K562 (cell line): ENCODE measurements at regions not wholly inside any gene's neighbourhood (a gene's known extent, or its start where the extent isn't known, plus 50 kb on each side); places are given as distances from the start of the nearest gene placed in this dataset.

ENCODE experiments used
- ATAC-seq: fragments of 200-7000 bp; cut with Tn5 transposase; 3 replicates; pipeline ENCODE4 v1.9.1; 2020; ENCODE audit warnings: moderate library complexity
- BruUV-seq: library from RNA; stranded (reverse); fragments of 400-500 nt; replicated peaks from 2 replicates; lab custom pipeline; 2021; lab: Mats Ljungman, UMichigan
- CTCF ChIA-PET: fragments of 300-600 bp; formaldehyde crosslinking; extraction: SDS; loops from one replicate; lab custom pipeline; 2021; ENCODE audit warnings: low intra/inter-chr PET ratio; lab: Yijun Ruan, JAX
- POLR2A ChIA-PET: fragments of 300-600, 350-650 bp; sonication (Branson Sonifier 250); formaldehyde crosslinking; extraction: SDS; loops from one replicate; lab custom pipeline; 2021; ENCODE audit warnings: antibody characterized with exemption, inconsistent platforms; lab: Yijun Ruan, JAX
- DNase-seq, 4 experiments: peaks; one replicate each; pipeline versions ENCODE4 v3.0.0 to v3.0.0-alpha.2; 2011 to 2018; ENCODE audit warnings: low spot score in 3 of 4, mixed read lengths in 3 of 4; ENCODE audit errors: extremely low read depth in 1 of 4
- FAIRE-seq: peaks from 2 replicates; lab custom pipeline; 2011; peaks lifted over from hg19 to GRCh38; lab: Jason Lieb, UNC
- H2AFZ ChIP-seq: 2 replicates; pipeline ENCODE4 v1.6.0; 2011; ENCODE audit warnings: low read depth, low read length, control low read depth, inconsistent platforms
- H3K27ac ChIP-seq: fragments of 200-600 bp; 3 replicates; pipeline ENCODE4 v1.8.0; 2011; ENCODE audit warnings: low read depth, mild to moderate bottlenecking, control low read depth, inconsistent platforms, low read length, moderate library complexity, mixed read lengths; ENCODE audit errors: extremely low read depth
- H3K27me3 ChIP-seq, 2 experiments: fragments of 300-600 bp in 1 of 2; 2 replicates in 1 of 2; 3 replicates in 1 of 2; pipeline versions ENCODE4 v1.6.0 to v1.8.0; 2011; ENCODE audit warnings: inconsistent platforms in 2 of 2, low read length in 2 of 2, mild to moderate bottlenecking in 1 of 2, mixed read lengths in 1 of 2, moderate library complexity in 1 of 2; ENCODE audit not compliant: control insufficient read depth in 2 of 2, insufficient read depth in 2 of 2
- H3K36me3 ChIP-seq: fragments of 300-600 bp; 3 replicates; pipeline ENCODE4 v1.8.0; 2011; ENCODE audit warnings: mild to moderate bottlenecking, low read length, inconsistent platforms; ENCODE audit not compliant: control insufficient read depth, insufficient read depth
- H3K4me1 ChIP-seq, 2 experiments: fragments of 200-600 bp in 1 of 2; replicated peaks in 1 of 2; 2 replicates in 1 of 2; 3 replicates in 1 of 2; pipeline versions ENCODE4 v1.5.1 to v1.8.0; 2011; ENCODE audit warnings: inconsistent platforms in 2 of 2, low read length in 2 of 2, mild to moderate bottlenecking in 1 of 2, mixed read lengths in 1 of 2, moderate library complexity in 1 of 2; ENCODE audit not compliant: control insufficient read depth in 2 of 2, insufficient read depth in 2 of 2
- H3K4me2 ChIP-seq: 2 replicates; pipeline ENCODE4 v1.6.1; 2011; ENCODE audit warnings: low read length, control low read depth, inconsistent platforms, mixed read lengths; ENCODE audit not compliant: insufficient read depth
- H3K4me3 ChIP-seq: fragments of 200-600 bp; sonication (generic), shearing (Covaris generic); 2 replicates; pipeline ENCODE4 v1.5.1; 2016; ENCODE audit warnings: control low read depth, inconsistent platforms
- H3K79me2 ChIP-seq: fragments of 200-600 bp; 3 replicates; pipeline ENCODE4 v1.8.0; 2011; ENCODE audit warnings: low read length, inconsistent platforms; ENCODE audit not compliant: control insufficient read depth, insufficient read depth
- H3K9ac ChIP-seq, 2 experiments: 2 replicates each; pipeline versions ENCODE4 v1.6.0 to v1.6.1; 2011; ENCODE audit warnings: low read depth in 2 of 2, low read length in 2 of 2, control low read depth in 1 of 2, inconsistent platforms in 1 of 2, mild to moderate bottlenecking in 1 of 2, mixed read lengths in 1 of 2; ENCODE audit not compliant: insufficient read depth in 1 of 2
- H3K9me1 ChIP-seq: one replicate; pipeline ENCODE4 v1.6.0; 2011; ENCODE audit warnings: inconsistent platforms, mild to moderate bottlenecking, low read length, moderate library complexity; ENCODE audit not compliant: control insufficient read depth, insufficient read depth
- H3K9me3 ChIP-seq: replicated peaks from 2 replicates; pipeline ENCODE4 v1.5.1; 2011; ENCODE audit warnings: low read depth, low read length, inconsistent platforms; ENCODE audit not compliant: control insufficient read depth, insufficient read depth
- H4K20me1 ChIP-seq: replicated peaks from 2 replicates; pipeline ENCODE4 v1.6.1; 2011; ENCODE audit warnings: low read length, inconsistent platforms, mixed read lengths; ENCODE audit not compliant: control insufficient read depth, insufficient read depth
- ARNT ChIP-seq, 2 experiments: fragments of 450-650 bp; IDR thresholded peaks; 2 replicates each; pipeline ENCODE4 v1.6.1; 2016; ENCODE audit warnings: mild to moderate bottlenecking in 1 of 2
- BCL6 ChIP-seq: fragments of 250-450 bp; sonication (Bioruptor Pico); IDR thresholded peaks from 2 replicates; pipeline ENCODE4 v1.4.0; 2020
- HDAC2 ChIP-seq: fragments of 450-650 bp; IDR thresholded peaks from 2 replicates; pipeline ENCODE4 v1.6.1; 2016; ENCODE audit warnings: mild to moderate bottlenecking
- NCOA6 ChIP-seq: fragments of 450-650 bp; IDR thresholded peaks from 2 replicates; pipeline ENCODE4 v1.6.1; 2017; ENCODE audit warnings: mild to moderate bottlenecking
- POLR2G ChIP-seq: fragments of 200-400 bp; formaldehyde crosslinking; IDR thresholded peaks from 2 replicates; pipeline ENCODE4 v1.6.1; 2017; ENCODE audit warnings: low read depth, mild to moderate bottlenecking, antibody characterized with exemption, low read length, moderate library complexity
- RBM25 ChIP-seq: fragments of 200-400 bp; formaldehyde crosslinking; IDR thresholded peaks from 2 replicates; pipeline ENCODE4 v1.6.1; 2018; ENCODE audit warnings: low read length, low read depth, moderate library complexity; ENCODE audit not compliant: severe bottlenecking
- SOX6 ChIP-seq: fragments of 450-650 bp; IDR thresholded peaks from 2 replicates; pipeline ENCODE4 v1.6.1; 2014; ENCODE audit warnings: mild to moderate bottlenecking
- WGBS: fragments of 100-300 bp; shearing (Covaris generic); methylation state at CpG from one replicate; pipeline ENCODE4 v1.1.6; 2016; ENCODE audit warnings: low coverage, mixed read lengths; ENCODE audit not compliant: insufficient coverage; ENCODE audit errors: missing lambda C conversion rate; 5-methylcytosine and 5-hydroxymethylcytosine counted together
- in situ Hi-C: fragments of 300-500 bp; cut with MboI; formaldehyde crosslinking; loops from 4 replicates; pipeline ENCODE4 v1.15.0; 2018; ENCODE audit warnings: inconsistent platforms, mixed read lengths
- intact Hi-C: fragments of 100-400 bp; cut with micrococcal nuclease; formaldehyde crosslinking; loops from 2 replicates; pipeline ENCODE4 v1.14.2; 2022
- TF ChIP-seq, protein P1 (sequence below): sonication (generic); IDR thresholded peaks from 2 replicates; pipeline ENCODE4 v1.6.1; 2016
- TF ChIP-seq, protein P2 (sequence below): fragments of 450-650 bp; IDR thresholded peaks from 2 replicates; pipeline ENCODE4 v1.6.1; 2018; ENCODE audit warnings: mild to moderate bottlenecking, low read depth; ENCODE audit not compliant: partially characterized antibody
- TF ChIP-seq, protein P3 (sequence below): fragments of 250-450 bp; sonication (Bioruptor Pico); IDR thresholded peaks from 2 replicates; pipeline ENCODE4 v1.4.0; 2020; ENCODE audit warnings: mild to moderate bottlenecking
- TF ChIP-seq, protein P4 (sequence below): IDR thresholded peaks from 2 replicates; pipeline ENCODE4 v1.6.1; 2016; ENCODE audit warnings: missing genetic modification characterization, missing compliant biosample characterization
- TF ChIP-seq, protein P5 (sequence below): fragments of 250-450 bp; sonication (Bioruptor Pico); IDR thresholded peaks from 2 replicates; pipeline ENCODE4 v1.8.0; 2022; ENCODE audit warnings: inconsistent platforms
- TF ChIP-seq, protein P6 (sequence below), 3 experiments: fragments of 200-800 bp in 1 of 3; sonication (Bioruptor generic) in 1 of 3; sonication (generic) in 1 of 3; formaldehyde crosslinking in 1 of 3; IDR thresholded peaks; 2 replicates each; pipeline versions ENCODE4 v1.6.1 to v1.8.0; 2016 to 2022; ENCODE audit warnings: mild to moderate bottlenecking in 2 of 3, missing compliant biosample characterization in 2 of 3, missing genetic modification characterization in 2 of 3, missing genetic modification reagents in 1 of 3

DNA sequence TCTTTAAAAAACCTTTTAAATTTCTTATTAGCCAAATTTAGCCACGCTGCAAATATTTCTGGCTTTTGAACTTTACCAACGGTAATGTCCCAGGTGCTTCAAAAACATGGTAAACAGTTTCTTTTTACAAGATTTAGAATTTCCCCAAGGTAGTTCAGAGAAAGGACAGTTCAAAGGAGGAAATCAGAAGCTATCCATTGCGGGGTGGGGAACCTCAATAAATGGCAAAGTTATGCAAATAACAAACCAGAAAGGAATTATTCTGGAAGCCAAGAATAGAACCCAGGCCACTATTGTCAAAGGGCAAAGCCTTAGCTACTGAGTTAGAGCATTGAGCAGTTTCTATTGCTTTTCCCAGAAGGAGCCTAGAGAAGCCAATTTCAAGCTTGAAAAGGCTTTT is 62.3 kb downstream of the PDE6H start (continued):
- TF ChIP-seq, protein P1, sequence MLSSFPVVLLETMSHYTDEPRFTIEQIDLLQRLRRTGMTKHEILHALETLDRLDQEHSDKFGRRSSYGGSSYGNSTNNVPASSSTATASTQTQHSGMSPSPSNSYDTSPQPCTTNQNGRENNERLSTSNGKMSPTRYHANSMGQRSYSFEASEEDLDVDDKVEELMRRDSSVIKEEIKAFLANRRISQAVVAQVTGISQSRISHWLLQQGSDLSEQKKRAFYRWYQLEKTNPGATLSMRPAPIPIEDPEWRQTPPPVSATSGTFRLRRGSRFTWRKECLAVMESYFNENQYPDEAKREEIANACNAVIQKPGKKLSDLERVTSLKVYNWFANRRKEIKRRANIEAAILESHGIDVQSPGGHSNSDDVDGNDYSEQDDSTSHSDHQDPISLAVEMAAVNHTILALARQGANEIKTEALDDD: no peak
- TF ChIP-seq SOX6: no peak
- TF ChIP-seq, protein P2, sequence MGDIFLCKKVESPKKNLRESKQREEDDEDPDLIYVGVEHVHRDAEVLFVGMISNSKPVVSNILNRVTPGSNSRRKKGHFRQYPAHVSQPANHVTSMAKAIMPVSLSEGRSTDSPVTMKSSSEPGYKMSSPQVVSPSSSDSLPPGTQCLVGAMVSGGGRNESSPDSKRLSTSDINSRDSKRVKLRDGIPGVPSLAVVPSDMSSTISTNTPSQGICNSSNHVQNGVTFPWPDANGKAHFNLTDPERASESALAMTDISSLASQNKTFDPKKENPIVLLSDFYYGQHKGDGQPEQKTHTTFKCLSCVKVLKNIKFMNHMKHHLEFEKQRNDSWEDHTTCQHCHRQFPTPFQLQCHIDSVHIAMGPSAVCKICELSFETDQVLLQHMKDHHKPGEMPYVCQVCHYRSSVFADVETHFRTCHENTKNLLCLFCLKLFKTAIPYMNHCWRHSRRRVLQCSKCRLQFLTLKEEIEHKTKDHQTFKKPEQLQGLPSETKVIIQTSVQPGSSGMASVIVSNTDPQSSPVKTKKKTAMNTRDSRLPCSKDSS: no peak
- no peak for TF ChIP-seq HDAC2
- TF ChIP-seq, protein P3, sequence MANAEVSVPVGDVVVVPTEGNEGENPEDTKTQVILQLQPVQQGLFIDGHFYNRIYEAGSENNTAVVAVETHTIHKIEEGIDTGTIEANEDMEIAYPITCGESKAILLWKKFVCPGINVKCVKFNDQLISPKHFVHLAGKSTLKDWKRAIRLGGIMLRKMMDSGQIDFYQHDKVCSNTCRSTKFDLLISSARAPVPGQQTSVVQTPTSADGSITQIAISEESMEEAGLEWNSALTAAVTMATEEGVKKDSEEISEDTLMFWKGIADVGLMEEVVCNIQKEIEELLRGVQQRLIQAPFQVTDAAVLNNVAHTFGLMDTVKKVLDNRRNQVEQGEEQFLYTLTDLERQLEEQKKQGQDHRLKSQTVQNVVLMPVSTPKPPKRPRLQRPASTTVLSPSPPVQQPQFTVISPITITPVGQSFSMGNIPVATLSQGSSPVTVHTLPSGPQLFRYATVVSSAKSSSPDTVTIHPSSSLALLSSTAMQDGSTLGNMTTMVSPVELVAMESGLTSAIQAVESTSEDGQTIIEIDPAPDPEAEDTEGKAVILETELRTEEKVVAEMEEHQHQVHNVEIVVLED (CRISPR knock-in tag): no peak
- TF ChIP-seq NCOA6: no peak

DNA sequence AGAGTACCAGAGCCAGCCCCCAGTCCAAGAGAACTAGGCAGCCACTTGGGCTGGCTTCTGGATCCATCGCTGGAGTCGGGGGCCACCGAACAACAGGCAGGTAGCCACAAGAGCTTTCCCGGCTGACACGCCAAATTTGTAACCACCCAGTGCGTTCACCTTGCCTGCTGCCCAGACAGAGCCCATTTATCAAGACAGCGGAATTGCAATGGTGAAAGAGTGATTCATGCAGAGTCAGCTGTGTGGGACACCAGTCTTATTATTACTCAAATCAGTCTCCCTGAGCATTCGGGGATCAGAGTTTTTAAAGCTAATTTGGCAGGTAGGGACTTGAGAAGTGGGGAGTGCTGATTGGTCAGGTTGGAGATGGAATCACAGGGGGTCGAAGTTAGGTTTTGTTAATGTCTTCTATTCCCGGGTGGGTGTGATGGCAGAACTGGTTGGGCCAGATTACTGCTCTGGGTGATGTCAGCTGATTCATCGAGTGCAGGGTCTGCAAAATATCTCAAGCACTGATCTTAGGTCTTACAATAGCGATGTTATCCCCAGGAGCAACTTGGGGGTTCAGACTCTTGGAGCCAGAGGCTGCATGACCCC is 64.3 kb downstream of the PDE6H start:
- Histone ChIP-seq H3K9me1 (no peaks in the 10 kb centered on the region), H3K79me2 (no peaks in the 10 kb centered on the region), H3K4me2 (no peak overlapping the region), H3K4me3 (no peak overlapping the region), H3K27ac (no peak overlapping the region), H3K36me3 (no peaks in the 10 kb centered on the region), H3K27me3 (no peaks in the 10 kb centered on the region), H3K9me3 (no peaks in the 10 kb centered on the region), H3K9ac (no peak overlapping the region), H3K4me1 (no peaks in the 10 kb centered on the region), H2AFZ (no peak overlapping the region), H4K20me1 (no peaks in the 10 kb centered on the region)
- ChIA-PET POLR2A (no interaction called here), CTCF (no interaction called here)
- no peak for ATAC-seq
- in situ Hi-C loops (no loop called here), intact Hi-C loops (no loop called here)
- no peak for FAIRE-seq
- no TSS peak for BruUV-seq
- DNase-seq: no peak
- WGBS: under 1% methylated on average over 12 of the region's 12 CpGs
- TF ChIP-seq, protein P4, sequence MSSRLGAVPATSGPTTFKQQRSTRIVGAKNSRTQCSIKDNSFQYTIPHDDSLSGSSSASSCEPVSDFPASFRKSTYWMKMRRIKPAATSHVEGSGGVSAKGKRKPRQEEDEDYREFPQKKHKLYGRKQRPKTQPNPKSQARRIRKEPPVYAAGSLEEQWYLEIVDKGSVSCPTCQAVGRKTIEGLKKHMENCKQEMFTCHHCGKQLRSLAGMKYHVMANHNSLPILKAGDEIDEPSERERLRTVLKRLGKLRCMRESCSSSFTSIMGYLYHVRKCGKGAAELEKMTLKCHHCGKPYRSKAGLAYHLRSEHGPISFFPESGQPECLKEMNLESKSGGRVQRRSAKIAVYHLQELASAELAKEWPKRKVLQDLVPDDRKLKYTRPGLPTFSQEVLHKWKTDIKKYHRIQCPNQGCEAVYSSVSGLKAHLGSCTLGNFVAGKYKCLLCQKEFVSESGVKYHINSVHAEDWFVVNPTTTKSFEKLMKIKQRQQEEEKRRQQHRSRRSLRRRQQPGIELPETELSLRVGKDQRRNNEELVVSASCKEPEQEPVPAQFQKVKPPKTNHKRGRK (tag): no peak
- TF ChIP-seq, protein P5, sequence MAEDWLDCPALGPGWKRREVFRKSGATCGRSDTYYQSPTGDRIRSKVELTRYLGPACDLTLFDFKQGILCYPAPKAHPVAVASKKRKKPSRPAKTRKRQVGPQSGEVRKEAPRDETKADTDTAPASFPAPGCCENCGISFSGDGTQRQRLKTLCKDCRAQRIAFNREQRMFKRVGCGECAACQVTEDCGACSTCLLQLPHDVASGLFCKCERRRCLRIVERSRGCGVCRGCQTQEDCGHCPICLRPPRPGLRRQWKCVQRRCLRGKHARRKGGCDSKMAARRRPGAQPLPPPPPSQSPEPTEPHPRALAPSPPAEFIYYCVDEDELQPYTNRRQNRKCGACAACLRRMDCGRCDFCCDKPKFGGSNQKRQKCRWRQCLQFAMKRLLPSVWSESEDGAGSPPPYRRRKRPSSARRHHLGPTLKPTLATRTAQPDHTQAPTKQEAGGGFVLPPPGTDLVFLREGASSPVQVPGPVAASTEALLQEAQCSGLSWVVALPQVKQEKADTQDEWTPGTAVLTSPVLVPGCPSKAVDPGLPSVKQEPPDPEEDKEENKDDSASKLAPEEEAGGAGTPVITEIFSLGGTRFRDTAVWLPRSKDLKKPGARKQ (CRISPR knock-in tag): no peak
- TF ChIP-seq POLR2G (no peak), BCL6 (CRISPR knock-in tag) (no peak), ARNT (IDR thresholded peaks at IDR 0.05) (no peak), RBM25 (no peak)
- TF ChIP-seq, protein P6, sequence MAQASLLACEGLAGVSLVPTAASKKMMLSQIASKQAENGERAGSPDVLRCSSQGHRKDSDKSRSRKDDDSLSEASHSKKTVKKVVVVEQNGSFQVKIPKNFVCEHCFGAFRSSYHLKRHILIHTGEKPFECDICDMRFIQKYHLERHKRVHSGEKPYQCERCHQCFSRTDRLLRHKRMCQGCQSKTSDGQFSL (CRISPR knock-in tag; IDR thresholded peaks at IDR 0.05): no peak
- TF ChIP-seq, protein P6 (tag; IDR thresholded peaks at IDR 0.05): no peak
